WTC11 (cell line): ENCODE measurements at regions not wholly inside any gene's neighbourhood (a gene's known extent, or its start where the extent isn't known, plus 50 kb on each side); places are given as distances from the start of the nearest gene placed in this dataset.

Source experiments
- ATAC-seq: fragments of 200-7000 bp; cut with Tn5 transposase; 2 replicates; pipeline ENCODE4 v1.10.0; 2021; ENCODE audit warnings: mild to moderate bottlenecking, moderate library complexity
- CTCF ChIA-PET: fragments of 300-600 bp; sonication (Branson Sonifier 250); formaldehyde crosslinking; loops from one replicate; lab custom pipeline; 2021; ENCODE audit warnings: antibody characterized with exemption; lab: Charles Lee
- POLR2A ChIA-PET: fragments of 350-600 bp; sonication (Branson Sonifier 250); formaldehyde crosslinking; loops from one replicate; lab custom pipeline; 2021; ENCODE audit warnings: antibody characterized with exemption; lab: Charles Lee
- DNase-seq: peaks from one replicate; pipeline ENCODE4 v3.0.0; 2021; ENCODE audit warnings: low spot score
- H3K27ac Mint-ChIP-seq: 2 replicates; pipeline ENCODE4 v1.8.0; 2021; ENCODE audit warnings: mixed read lengths
- H3K27me3 Mint-ChIP-seq: 2 replicates; pipeline ENCODE4 v1.8.0; 2021; ENCODE audit warnings: low read depth, mild to moderate bottlenecking, moderate library complexity, mixed read lengths
- H3K36me3 Mint-ChIP-seq: 2 replicates; pipeline ENCODE4 v1.8.0; 2021; ENCODE audit warnings: mixed read lengths
- H3K4me1 Mint-ChIP-seq: 2 replicates; pipeline ENCODE4 v1.8.0; 2022; ENCODE audit warnings: mixed read lengths
- H3K4me3 Mint-ChIP-seq: 2 replicates; pipeline ENCODE4 v1.8.0; 2021; ENCODE audit warnings: mild to moderate bottlenecking, moderate library complexity, mixed read lengths
- H3K9me3 Mint-ChIP-seq: 2 replicates; pipeline ENCODE4 v1.8.0; 2021; ENCODE audit warnings: mixed read lengths
- ELF4 ChIP-seq: sonication (generic); formaldehyde crosslinking; IDR thresholded peaks from 2 replicates; pipeline ENCODE4 v1.8.1; 2022; ENCODE audit warnings: low read depth, mild to moderate bottlenecking, moderate library complexity, missing genetic modification reagents
- GABPB1 ChIP-seq: sonication (generic); formaldehyde crosslinking; IDR thresholded peaks from 2 replicates; pipeline ENCODE4 v1.8.1; 2023; ENCODE audit warnings: mild to moderate bottlenecking, missing genetic modification reagents
- NR1H2 ChIP-seq: sonication (generic); formaldehyde crosslinking; IDR thresholded peaks from 2 replicates; pipeline ENCODE4 v1.9.0; 2021; ENCODE audit warnings: mild to moderate bottlenecking, moderate library complexity, missing genetic modification reagents
- NR2C2 ChIP-seq: sonication (generic); formaldehyde crosslinking; IDR thresholded peaks from 2 replicates; pipeline ENCODE4 v1.8.0; 2022; ENCODE audit warnings: mild to moderate bottlenecking, missing genetic modification reagents
- ZBTB21 ChIP-seq: sonication (generic); formaldehyde crosslinking; IDR thresholded peaks from 2 replicates; pipeline ENCODE4 v1.8.1; 2023; ENCODE audit warnings: mild to moderate bottlenecking, missing genetic modification reagents, borderline replicate concordance
- ZNF121 ChIP-seq: sonication (generic); formaldehyde crosslinking; IDR thresholded peaks from 2 replicates; pipeline ENCODE4 v1.8.0; 2023; ENCODE audit warnings: missing genetic modification reagents
- ZNF219 ChIP-seq: sonication (generic); formaldehyde crosslinking; IDR thresholded peaks from 2 replicates; pipeline ENCODE4 v1.8.0; 2023; ENCODE audit warnings: missing genetic modification reagents, mild to moderate bottlenecking, borderline replicate concordance
- ZNF232 ChIP-seq: sonication (generic); formaldehyde crosslinking; IDR thresholded peaks from 2 replicates; pipeline ENCODE4 v1.8.0; 2022; ENCODE audit warnings: mild to moderate bottlenecking, missing genetic modification reagents
- ZNF263 ChIP-seq: sonication (generic); formaldehyde crosslinking; IDR thresholded peaks from 2 replicates; pipeline ENCODE4 v1.8.1; 2022; ENCODE audit warnings: low read depth, mild to moderate bottlenecking, moderate library complexity, missing genetic modification reagents
- ZNF416 ChIP-seq: fragments of 250-450 bp; sonication (Bioruptor Pico); IDR thresholded peaks from 2 replicates; pipeline ENCODE4 v1.9.0; 2021; ENCODE audit warnings: mild to moderate bottlenecking, inconsistent platforms
- TF ChIP-seq, protein P1 (sequence below): sonication (generic); formaldehyde crosslinking; conservative IDR thresholded peaks from 2 replicates; pipeline ENCODE4 v1.8.1; 2022; ENCODE audit warnings: mild to moderate bottlenecking, missing genetic modification reagents
- TF ChIP-seq, protein P2 (sequence below): sonication (generic); formaldehyde crosslinking; conservative IDR thresholded peaks from 2 replicates; pipeline ENCODE4 v1.8.1; 2023; ENCODE audit warnings: mild to moderate bottlenecking, low read depth, missing genetic modification reagents, moderate library complexity
- TF ChIP-seq, protein P3 (sequence below): fragments of 200-600 bp; IDR thresholded peaks from 2 replicates; pipeline ENCODE4 v1.8.0; 2022; ENCODE audit warnings: antibody characterized with exemption
- TF ChIP-seq, protein P4 (sequence below): fragments of 250-450 bp; sonication (Bioruptor Pico); conservative IDR thresholded peaks from 2 replicates; pipeline ENCODE4 v1.9.0; 2021; ENCODE audit warnings: mild to moderate bottlenecking
- TF ChIP-seq, protein P5 (sequence below): fragments of 250-450 bp; sonication (Bioruptor Pico); IDR thresholded peaks from 2 replicates; pipeline ENCODE4 v1.9.0; 2021; ENCODE audit warnings: mild to moderate bottlenecking
- TF ChIP-seq, protein P6 (sequence below): sonication (generic); formaldehyde crosslinking; IDR thresholded peaks from 2 replicates; pipeline ENCODE4 v1.8.1; 2022; ENCODE audit warnings: mild to moderate bottlenecking, moderate library complexity, missing genetic modification reagents
- TF ChIP-seq, protein P7 (sequence below): fragments of 250-450 bp; sonication (Bioruptor Pico); IDR thresholded peaks from 2 replicates; pipeline ENCODE4 v1.9.0; 2021; ENCODE audit warnings: mild to moderate bottlenecking, borderline replicate concordance

DNA sequence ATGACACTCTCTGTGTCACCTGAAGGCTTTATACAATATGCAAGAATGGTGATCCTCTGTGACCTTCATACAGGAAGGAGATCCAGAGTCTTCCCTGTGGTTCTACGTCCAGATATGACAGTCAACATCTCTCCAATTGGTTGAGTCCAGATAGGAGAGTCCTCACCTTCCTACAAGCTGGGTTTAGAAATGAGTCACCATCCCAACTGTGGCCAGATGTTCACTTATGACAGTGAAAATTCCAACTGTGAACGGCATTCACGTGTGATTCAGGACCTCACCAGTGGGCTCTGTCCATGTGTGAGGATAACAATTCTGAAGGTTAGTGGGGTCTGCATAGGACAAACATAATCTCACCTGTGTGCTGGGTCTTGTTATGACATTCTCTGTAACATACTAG lies 52.5 kb upstream of the ZNF728 start:
- CTCF ChIA-PET: no interaction called here
- TF ChIP-seq ELF4 (no peak), ZNF416 (CRISPR knock-in tag) (no peak), ZNF121 (CRISPR knock-in tag) (no peak), ZNF219 (CRISPR knock-in tag) (no peak), GABPB1 (CRISPR knock-in tag) (no peak), ZBTB21 (no peak), NR2C2 (CRISPR knock-in tag) (no peak), ZNF232 (CRISPR knock-in tag) (no peak), NR1H2 (CRISPR knock-in tag) (no peak), ZNF263 (no peak)
- TF ChIP-seq, protein P1, sequence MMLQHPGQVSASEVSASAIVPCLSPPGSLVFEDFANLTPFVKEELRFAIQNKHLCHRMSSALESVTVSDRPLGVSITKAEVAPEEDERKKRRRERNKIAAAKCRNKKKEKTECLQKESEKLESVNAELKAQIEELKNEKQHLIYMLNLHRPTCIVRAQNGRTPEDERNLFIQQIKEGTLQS (CRISPR knock-in tag): no peak
- TF ChIP-seq, protein P2, sequence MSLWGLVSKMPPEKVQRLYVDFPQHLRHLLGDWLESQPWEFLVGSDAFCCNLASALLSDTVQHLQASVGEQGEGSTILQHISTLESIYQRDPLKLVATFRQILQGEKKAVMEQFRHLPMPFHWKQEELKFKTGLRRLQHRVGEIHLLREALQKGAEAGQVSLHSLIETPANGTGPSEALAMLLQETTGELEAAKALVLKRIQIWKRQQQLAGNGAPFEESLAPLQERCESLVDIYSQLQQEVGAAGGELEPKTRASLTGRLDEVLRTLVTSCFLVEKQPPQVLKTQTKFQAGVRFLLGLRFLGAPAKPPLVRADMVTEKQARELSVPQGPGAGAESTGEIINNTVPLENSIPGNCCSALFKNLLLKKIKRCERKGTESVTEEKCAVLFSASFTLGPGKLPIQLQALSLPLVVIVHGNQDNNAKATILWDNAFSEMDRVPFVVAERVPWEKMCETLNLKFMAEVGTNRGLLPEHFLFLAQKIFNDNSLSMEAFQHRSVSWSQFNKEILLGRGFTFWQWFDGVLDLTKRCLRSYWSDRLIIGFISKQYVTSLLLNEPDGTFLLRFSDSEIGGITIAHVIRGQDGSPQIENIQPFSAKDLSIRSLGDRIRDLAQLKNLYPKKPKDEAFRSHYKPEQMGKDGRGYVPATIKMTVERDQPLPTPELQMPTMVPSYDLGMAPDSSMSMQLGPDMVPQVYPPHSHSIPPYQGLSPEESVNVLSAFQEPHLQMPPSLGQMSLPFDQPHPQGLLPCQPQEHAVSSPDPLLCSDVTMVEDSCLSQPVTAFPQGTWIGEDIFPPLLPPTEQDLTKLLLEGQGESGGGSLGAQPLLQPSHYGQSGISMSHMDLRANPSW (CRISPR knock-in tag): no peak
- TF ChIP-seq, protein P3, sequence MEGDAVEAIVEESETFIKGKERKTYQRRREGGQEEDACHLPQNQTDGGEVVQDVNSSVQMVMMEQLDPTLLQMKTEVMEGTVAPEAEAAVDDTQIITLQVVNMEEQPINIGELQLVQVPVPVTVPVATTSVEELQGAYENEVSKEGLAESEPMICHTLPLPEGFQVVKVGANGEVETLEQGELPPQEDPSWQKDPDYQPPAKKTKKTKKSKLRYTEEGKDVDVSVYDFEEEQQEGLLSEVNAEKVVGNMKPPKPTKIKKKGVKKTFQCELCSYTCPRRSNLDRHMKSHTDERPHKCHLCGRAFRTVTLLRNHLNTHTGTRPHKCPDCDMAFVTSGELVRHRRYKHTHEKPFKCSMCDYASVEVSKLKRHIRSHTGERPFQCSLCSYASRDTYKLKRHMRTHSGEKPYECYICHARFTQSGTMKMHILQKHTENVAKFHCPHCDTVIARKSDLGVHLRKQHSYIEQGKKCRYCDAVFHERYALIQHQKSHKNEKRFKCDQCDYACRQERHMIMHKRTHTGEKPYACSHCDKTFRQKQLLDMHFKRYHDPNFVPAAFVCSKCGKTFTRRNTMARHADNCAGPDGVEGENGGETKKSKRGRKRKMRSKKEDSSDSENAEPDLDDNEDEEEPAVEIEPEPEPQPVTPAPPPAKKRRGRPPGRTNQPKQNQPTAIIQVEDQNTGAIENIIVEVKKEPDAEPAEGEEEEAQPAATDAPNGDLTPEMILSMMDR: no peak
- TF ChIP-seq, protein P4, sequence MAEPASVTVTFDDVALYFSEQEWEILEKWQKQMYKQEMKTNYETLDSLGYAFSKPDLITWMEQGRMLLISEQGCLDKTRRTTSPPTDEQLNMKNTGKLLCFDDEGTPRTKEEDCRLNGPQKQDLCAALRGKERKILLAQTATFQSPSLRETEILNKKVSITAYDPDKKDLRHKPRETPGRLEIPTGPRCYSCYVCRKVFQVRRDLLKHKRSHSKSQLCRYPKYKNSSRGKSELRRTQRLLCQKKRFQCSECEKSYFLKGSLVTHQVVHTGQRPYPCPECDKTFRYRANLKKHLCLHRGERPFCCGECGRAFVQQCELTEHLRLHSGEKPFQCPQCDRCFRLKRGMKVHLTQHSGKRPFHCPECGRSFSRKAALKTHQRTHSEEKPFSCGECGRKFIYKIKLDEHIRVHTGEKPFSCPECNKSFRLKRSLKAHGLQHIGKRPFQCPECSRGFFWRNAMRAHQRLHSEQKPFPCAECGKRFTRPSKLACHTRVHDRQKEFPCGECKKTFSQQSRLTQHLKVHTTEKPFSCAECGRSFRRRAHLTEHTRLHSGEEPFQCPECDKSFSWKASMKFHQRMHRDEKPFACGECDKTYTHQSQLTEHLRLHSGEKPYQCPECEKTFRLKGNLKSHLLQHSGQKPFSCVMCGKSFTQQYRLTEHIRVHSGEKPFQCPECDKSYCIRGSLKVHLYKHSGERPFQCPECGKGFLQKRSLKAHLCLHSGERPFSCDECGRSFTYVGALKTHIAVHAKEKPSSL (CRISPR knock-in tag): no peak
- TF ChIP-seq, protein P5, sequence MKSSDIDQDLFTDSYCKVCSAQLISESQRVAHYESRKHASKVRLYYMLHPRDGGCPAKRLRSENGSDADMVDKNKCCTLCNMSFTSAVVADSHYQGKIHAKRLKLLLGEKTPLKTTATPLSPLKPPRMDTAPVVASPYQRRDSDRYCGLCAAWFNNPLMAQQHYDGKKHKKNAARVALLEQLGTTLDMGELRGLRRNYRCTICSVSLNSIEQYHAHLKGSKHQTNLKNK (CRISPR knock-in tag): no peak
- TF ChIP-seq, protein P6, sequence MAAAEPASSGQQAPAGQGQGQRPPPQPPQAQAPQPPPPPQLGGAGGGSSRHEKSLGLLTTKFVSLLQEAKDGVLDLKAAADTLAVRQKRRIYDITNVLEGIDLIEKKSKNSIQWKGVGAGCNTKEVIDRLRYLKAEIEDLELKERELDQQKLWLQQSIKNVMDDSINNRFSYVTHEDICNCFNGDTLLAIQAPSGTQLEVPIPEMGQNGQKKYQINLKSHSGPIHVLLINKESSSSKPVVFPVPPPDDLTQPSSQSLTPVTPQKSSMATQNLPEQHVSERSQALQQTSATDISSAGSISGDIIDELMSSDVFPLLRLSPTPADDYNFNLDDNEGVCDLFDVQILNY (CRISPR knock-in tag): no peak
- TF ChIP-seq, protein P7, sequence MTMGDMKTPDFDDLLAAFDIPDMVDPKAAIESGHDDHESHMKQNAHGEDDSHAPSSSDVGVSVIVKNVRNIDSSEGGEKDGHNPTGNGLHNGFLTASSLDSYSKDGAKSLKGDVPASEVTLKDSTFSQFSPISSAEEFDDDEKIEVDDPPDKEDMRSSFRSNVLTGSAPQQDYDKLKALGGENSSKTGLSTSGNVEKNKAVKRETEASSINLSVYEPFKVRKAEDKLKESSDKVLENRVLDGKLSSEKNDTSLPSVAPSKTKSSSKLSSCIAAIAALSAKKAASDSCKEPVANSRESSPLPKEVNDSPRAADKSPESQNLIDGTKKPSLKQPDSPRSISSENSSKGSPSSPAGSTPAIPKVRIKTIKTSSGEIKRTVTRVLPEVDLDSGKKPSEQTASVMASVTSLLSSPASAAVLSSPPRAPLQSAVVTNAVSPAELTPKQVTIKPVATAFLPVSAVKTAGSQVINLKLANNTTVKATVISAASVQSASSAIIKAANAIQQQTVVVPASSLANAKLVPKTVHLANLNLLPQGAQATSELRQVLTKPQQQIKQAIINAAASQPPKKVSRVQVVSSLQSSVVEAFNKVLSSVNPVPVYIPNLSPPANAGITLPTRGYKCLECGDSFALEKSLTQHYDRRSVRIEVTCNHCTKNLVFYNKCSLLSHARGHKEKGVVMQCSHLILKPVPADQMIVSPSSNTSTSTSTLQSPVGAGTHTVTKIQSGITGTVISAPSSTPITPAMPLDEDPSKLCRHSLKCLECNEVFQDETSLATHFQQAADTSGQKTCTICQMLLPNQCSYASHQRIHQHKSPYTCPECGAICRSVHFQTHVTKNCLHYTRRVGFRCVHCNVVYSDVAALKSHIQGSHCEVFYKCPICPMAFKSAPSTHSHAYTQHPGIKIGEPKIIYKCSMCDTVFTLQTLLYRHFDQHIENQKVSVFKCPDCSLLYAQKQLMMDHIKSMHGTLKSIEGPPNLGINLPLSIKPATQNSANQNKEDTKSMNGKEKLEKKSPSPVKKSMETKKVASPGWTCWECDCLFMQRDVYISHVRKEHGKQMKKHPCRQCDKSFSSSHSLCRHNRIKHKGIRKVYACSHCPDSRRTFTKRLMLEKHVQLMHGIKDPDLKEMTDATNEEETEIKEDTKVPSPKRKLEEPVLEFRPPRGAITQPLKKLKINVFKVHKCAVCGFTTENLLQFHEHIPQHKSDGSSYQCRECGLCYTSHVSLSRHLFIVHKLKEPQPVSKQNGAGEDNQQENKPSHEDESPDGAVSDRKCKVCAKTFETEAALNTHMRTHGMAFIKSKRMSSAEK (CRISPR knock-in tag): no peak
- Mint-ChIP-seq H3K36me3 (peaks cover 51% of the 10 kb centered on the region), H3K27ac (no peak overlapping the region), H3K9me3 (peaks cover 79% of the 10 kb centered on the region), H3K4me3 (no peak overlapping the region), H3K27me3 (peaks cover 7% of the 10 kb centered on the region), H3K4me1 (no peaks in the 10 kb centered on the region)
- ATAC-seq (no peak), DNase-seq (no peak)
- POLR2A ChIA-PET: no interaction called here
